ENCODE measurements at regions not wholly inside any gene's neighbourhood (a gene's known extent, or its start where the extent isn't known, plus 50 kb on each side); places are given as distances from the start of the nearest gene placed in this dataset.

DNA sequence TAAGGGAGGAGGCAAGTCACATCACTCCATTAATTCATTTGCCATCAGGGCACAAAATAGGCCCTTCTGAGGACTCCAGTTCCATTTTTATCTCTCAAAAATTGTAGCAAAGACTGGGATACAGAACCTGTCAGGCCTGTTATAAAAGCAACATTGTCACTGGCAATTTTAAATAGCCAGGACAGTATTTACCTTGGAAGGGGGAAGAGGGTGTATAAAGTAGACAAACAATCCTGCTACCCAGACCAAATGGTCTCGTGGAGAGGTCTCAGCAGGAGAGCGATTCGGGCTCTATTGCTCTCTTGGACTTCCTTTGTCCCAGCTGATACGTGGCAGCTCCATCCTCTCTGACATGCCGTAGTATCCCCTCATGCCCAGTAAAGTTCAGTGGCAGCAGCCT is 740.3 kb upstream of the HS6ST1 start:
- H3K79me2 ChIP-seq (ENCODE audit: control insufficient read depth, insufficient read depth, low read length), result no peaks in the 10 kb centered on the region
- BruUV-seq (replicated peaks), result no TSS peak
- intact Hi-C loops (cut with micrococcal nuclease), result no loop called here
- H3K27me3 ChIP-seq (ENCODE audit: control insufficient read depth in 2 of 2, insufficient read depth in 2 of 2, low read length in 2 of 2), result no peaks in the 10 kb centered on the region
- H3K4me2 ChIP-seq (ENCODE audit: insufficient read depth, low read length), result no peak overlapping the region
- no peak overlapping the region for H3K9ac ChIP-seq (replicated peaks; ENCODE audit: extremely low read depth, insufficient read depth, low read length)
- FAIRE-seq (no peak), DNase-seq (ENCODE audit: low read depth, low spot score) (no peak)
- H3K4me1 ChIP-seq (ENCODE audit: control insufficient read depth, extremely low read depth, insufficient read depth, low read length), result no peaks in the 10 kb centered on the region
- H3K27ac ChIP-seq (ENCODE audit: insufficient read depth, low read depth, low read length), result no peak overlapping the region
- no peaks in the 10 kb centered on the region for H4K20me1 ChIP-seq (replicated peaks; ENCODE audit: control insufficient read depth, extremely low read depth, insufficient read depth, low read length)
- no peak overlapping the region for H2AFZ ChIP-seq (ENCODE audit: low read depth, low read length)
- H3K9me3 ChIP-seq (replicated peaks; ENCODE audit: control insufficient read depth, insufficient read depth, low read length), result peaks cover 12% of the 10 kb centered on the region
- no peaks in the 10 kb centered on the region for H3K36me3 ChIP-seq (ENCODE audit: control insufficient read depth in 2 of 2, extremely low read depth in 1 of 2, insufficient read depth in 2 of 2, low read length in 2 of 2)
- dilution Hi-C loops (cut with MboI; ENCODE audit: extremely low pct_ligation_motif_present, low sequenced_read_pairs), result no loop called here
- TF ChIP-seq MYC (IDR thresholded peaks at IDR 0.05; ENCODE audit: low read depth, low read length) (no peak), POLR2AphosphoS5 (IDR thresholded peaks at IDR 0.05; ENCODE audit: insufficient read depth, low read depth, low read length) (no peak), FOS (IDR thresholded peaks at IDR 0.05; ENCODE audit: borderline replicate concordance, insufficient read depth, low read length) (no peak), GATA2 (IDR thresholded peaks at IDR 0.05; ENCODE audit: insufficient read depth, insufficient read length, low read depth, low read length) (no peak), EZH2 (IDR thresholded peaks at IDR 0.05; ENCODE audit: borderline replicate concordance, low read depth, low read length, severe bottlenecking) (no peak), CTCF (IDR thresholded peaks at IDR 0.05; ENCODE audit: extremely low read depth in 1 of 2, insufficient read depth in 1 of 2, low read depth in 1 of 2, low read length in 2 of 2) (no peak), JUN (IDR thresholded peaks at IDR 0.05; ENCODE audit: borderline replicate concordance, insufficient read depth, insufficient read length, low read depth) (no peak)
- TF ChIP-seq, protein P1, sequence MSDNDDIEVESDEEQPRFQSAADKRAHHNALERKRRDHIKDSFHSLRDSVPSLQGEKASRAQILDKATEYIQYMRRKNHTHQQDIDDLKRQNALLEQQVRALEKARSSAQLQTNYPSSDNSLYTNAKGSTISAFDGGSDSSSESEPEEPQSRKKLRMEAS (IDR thresholded peaks at IDR 0.05; ENCODE audit: insufficient read depth, insufficient read length), result no peak
- H3K9me1 ChIP-seq (replicated peaks; ENCODE audit: control insufficient read depth, extremely low read depth, insufficient read depth, low read length), result no peaks in the 10 kb centered on the region
- no peak overlapping the region for H3K4me3 ChIP-seq (replicated peaks in 1 of 3; ENCODE audit: insufficient read depth in 1 of 3, low read depth in 1 of 3, low read length in 3 of 3)
- CTCF ChIA-PET, result no interaction called here
- POLR2A ChIA-PET, result no interaction called here
